Pons (tissue), 1 donor: ENCODE measurements at regions not wholly inside any gene's neighbourhood (a gene's known extent, or its start where the extent isn't known, plus 50 kb on each side); places are given as distances from the start of the nearest gene placed in this dataset.
"Not testable (repeated sequence)": the region's sequence is repeated elsewhere in the genome, so short reads cannot be mapped to it uniquely, and the experiment has no call there.

ENCODE experiments used
- DNase-seq: peaks from one replicate; pipeline ENCODE4 v3.0.0-alpha.2; 2016; ENCODE audit warnings: low spot score

DNA sequence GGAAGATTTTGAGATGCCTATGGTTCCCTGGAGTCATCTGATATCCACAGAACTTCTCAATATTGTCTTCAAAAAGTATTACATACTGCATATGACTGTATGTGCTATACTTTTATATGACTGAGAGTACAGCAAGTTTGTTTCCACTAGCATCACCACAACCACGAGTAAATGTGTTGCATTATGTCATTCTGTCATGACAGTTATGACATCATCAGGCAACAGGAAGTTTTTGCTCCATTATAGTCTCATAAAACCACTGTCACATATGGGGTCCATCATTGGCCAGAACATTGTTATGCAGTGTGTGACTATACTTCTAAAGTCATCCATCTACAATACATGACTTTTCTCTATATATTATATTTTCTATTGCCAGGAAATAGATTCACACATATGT is 831.7 kb downstream of the SEMA5A start:
- DNase-seq = no peak

DNA sequence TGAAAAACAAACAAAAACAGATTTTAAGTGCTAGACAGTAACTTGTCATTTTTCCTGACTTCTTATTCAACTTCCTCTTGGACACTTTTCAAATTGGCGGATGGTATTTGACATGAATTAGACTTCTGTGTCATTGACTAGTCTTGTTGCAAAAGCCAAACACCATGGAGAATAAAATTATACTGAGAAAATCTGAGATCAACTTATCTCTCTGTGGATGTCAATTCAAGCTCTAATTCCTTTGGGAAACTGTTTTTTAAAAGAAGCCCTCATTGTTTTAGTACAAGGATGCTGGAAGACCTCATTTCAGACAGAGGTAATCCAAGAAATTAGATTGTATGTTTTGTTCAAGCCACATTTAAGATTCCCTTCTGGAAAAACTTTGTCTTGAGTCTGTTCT is 831.0 kb downstream of the SEMA5A start:
- DNase-seq = no peak

DNA sequence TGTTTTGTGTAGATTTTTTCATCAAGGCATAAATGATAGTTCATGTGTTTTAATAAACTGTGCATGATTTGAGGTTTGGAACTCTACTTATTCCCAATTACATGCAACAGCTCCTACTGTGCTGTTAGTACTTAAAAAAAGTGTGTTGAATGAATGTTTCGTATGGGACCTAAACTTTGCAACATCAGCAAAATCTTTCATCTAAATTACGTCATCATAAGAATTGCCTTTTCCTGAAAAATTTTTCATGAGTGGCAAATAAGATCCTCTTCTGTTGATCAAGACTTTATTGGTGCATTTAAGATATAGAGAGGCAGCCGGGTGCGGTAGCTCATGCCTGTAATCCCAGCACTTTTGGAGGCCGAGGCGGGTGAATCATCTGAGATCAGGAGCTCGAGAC is 826.1 kb downstream of the SEMA5A start:
- DNase-seq = no peak

DNA sequence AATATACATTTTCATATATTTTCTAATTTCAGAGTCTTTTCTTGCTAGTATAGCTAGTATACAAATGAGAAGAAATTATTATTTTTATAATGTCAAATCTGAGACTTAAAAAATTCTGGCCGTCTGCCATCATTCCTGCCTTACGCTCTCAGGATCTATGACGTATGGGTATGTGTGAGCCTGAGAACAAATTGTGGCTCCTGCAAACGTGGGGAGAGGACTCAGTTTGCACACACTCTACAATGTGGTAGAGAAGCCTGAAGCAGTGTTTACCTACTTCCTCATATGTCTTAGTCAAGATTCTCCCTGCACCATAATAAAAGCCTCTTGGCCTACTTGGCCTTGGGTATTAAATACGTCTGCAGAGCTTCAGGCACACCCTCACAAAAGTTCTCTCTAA is 825.4 kb downstream of the SEMA5A start:
- DNase-seq = no peak

GRCh38 chr5:8721536-8721935 is 824.3 kb downstream of the SEMA5A start:
- no peak for DNase-seq

GRCh38 chr5:8726383-8727036 is 819.4 kb downstream of the SEMA5A start:
- no peak for DNase-seq

DNA sequence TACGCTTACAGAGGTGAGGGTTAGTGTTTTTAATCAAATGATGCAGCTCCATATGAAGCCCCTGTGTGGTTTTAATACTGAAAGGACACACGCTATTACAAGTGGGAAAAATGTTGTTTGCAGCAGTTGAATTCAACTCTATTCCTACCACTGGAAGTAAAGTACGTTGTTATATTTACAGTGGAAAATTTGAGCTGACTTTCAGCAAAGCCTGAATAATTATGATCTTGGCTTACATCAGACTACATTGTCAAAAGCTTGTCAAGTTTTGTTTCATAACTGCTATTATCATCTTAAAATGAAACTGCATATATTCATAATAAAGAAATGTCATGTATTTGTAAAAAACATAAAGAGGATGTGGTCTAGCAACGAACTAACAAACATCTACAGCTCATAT is 818.5 kb downstream of the SEMA5A start:
- DNase-seq = no peak

DNA sequence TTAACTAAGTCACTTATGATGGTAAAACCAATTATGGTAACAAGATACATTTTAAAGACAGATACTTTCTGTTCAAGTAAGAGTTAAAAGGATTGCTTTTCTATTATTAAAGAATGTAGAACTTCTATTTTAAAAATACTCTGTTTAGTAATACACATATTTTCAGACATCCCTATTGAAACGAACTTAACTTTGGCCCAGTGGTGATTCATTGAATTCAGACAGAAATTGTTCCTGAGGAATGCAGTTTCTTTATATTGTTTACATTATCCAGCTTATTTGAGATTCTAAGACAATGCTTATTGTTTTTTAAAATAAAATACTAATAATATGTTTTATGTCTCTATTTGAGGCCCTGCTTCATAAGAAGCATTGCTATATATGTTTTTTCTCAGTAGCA is 816.4 kb downstream of the SEMA5A start:
- no peak for DNase-seq

GRCh38 chr5:8730194-8730593 is 815.7 kb downstream of the SEMA5A start:
- DNase-seq = no peak

- not testable (repeated sequence) for DNase-seq
These were observed 814.8 kb downstream of the SEMA5A start for GRCh38 chr5:8731110-8731509.

DNA sequence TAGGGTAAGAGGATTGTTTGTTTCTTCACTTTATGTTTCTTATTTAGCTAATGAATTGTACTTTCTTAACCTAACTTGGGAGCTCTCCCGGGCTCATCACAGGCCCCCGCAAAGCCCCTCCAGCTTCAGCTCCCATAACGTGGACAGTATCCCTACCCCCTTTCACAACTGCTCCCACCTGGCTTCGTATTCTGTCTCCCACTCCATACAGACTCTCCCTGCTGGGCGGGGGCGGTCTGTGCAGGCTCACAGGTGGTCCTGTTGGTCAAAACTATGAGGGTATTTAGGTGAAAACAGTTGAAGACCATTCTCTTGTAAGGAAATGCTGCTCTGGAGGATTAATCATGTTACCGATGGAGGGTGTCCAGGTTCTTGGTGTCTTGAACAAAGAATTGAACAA is 805.3 kb downstream of the SEMA5A start:
- no peak for DNase-seq

- no peak for DNase-seq
These were observed 796.3 kb downstream of the SEMA5A start for GRCh38 chr5:8749556-8749955.

- DNase-seq = no peak
These were observed 795.8 kb downstream of the SEMA5A start for GRCh38 chr5:8750100-8750499.

DNA sequence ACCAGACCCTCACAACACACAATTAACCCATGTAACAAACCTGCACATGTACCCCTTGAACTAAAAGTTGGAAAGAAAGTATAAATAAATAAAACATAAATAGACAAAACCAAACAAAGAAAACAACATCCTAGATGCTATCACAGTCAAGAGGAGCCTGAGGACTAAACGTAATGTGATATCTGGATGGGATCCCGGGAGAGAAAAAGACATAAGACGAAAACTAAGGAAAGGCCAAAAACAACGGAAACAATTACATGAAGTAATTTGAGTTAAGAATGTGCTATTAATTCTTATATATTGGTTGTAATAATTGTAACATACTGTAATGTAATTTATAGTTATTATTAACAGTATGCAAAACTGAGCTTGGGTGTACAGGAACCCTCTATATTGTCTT is 793.9 kb downstream of the SEMA5A start:
- no peak for DNase-seq

DNA sequence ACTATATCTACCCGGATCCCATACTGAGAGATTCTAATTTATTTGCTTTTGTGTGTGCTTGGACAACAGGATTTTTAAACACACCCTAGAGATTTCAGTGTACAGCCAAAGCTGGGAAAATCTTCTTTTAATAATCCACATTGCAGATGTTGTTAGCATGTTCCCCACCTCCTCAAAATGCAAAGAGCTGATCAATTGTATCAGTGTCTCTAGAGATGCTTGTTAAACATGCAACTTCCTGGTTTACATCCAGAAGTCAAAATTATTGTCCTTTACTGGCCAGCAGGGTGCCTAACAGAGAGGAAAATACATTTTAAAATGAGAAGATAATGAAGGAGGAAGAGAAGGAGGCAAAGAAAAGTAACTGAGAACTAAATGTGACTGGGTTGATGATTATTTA is 793.3 kb downstream of the SEMA5A start:
- no peak for DNase-seq

DNA sequence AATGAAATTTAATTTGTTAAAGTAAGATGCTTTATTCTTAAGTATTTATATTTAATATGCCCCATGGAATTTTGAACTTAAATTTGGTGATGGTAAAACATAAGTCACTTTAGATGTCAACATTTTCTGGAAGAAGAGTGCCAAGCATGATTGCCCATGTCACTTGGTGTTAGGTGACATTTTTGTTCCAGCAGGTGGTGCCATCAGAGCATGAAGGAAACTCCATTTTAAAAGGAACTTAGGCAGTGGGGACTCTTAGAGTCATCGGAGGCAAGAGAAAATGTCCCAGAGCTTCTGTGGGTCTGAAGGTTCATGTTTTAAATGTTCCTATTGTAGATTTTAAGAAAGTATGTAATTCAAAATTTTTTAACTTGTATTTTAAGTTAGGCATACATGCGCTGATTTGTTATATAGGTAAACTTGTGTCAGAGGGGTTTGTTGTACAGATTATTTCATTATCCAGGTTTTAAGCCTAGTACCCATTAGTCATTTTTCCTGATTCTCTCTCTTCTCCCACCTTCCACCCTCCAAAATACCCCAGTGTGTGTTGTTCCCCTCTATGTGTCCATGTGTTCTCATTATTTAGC is 789.3 kb downstream of the SEMA5A start:
- DNase-seq = peak; percentile 83

GRCh38 chr5:8765886-8766285 is 780.0 kb downstream of the SEMA5A start:
- DNase-seq = no peak

- DNase-seq = no peak
These were observed 779.4 kb downstream of the SEMA5A start for GRCh38 chr5:8766448-8766847.

- DNase-seq = no peak
These were observed 778.8 kb downstream of the SEMA5A start for GRCh38 chr5:8767111-8767510.

GRCh38 chr5:8767746-8768145 is 778.1 kb downstream of the SEMA5A start:
- no peak for DNase-seq

GRCh38 chr5:8769631-8770030 is 776.2 kb downstream of the SEMA5A start:
- DNase-seq = no peak

- DNase-seq = no peak
These were observed 775.4 kb downstream of the SEMA5A start for GRCh38 chr5:8770431-8770830.

- DNase-seq = no peak
These were observed 772.7 kb downstream of the SEMA5A start for GRCh38 chr5:8773046-8773615.

DNA sequence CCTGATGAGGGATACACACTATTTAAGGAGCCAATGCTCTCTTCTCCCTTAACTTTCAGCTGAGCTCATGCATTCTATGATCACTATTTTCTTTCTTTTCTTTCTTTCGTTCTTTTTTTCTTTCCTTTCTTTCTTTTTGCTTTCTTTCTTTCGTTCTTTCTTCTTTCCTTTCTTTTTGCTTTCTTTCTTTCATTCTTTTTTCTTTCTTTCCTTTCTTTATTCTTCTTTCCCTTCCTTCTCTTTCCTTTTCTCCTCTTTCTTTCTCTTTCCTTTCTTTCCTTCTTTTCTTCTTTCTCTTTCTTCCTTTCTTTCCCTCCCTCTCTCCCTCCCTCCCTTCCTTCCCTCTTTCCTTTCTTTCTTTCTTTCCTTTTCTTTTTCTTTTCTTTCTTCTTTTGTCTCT is 761.2 kb downstream of the SEMA5A start:
- DNase-seq = no peak
